ENCODE measurements at regions not wholly inside any gene's neighbourhood (a gene's known extent, or its start where the extent isn't known, plus 50 kb on each side); places are given as distances from the start of the nearest gene placed in this dataset.
A peak's percentile ranks its signal among the peaks of the same experiment; 100 is the strongest.
"Not testable (repeated sequence)": the region's sequence is repeated elsewhere in the genome, so short reads cannot be mapped to it uniquely, and the experiment has no call there.

- H3K27ac Mint-ChIP-seq (ENCODE audit: unreplicated experiment), result no peak overlapping the region
- H3K9me3 Mint-ChIP-seq, result no peaks in the 10 kb centered on the region
- peaks cover 29% of the 10 kb centered on the region for H3K4me1 Mint-ChIP-seq
- H3K36me3 Mint-ChIP-seq (ENCODE audit: low read depth), result no peaks in the 10 kb centered on the region
- peaks cover 71% of the 10 kb centered on the region for H3K27me3 Mint-ChIP-seq (ENCODE audit: low read depth)
- H3K4me3 Mint-ChIP-seq, result no peak overlapping the region
- DNase-seq (ENCODE audit: low read depth, low spot score), result peak; percentile 25
- no peak for TF ChIP-seq CTCF (conservative IDR thresholded peaks at IDR 0.05)
Observed at GRCh38 chr5:116778032-116778431, 203.4 kb upstream of the SEMA6A start.

- Mint-ChIP-seq H3K4me1 (peaks cover 39% of the 10 kb centered on the region), H3K27me3 (ENCODE audit: low read depth) (peaks cover 91% of the 10 kb centered on the region), H3K27ac (ENCODE audit: unreplicated experiment) (no peak overlapping the region), H3K36me3 (ENCODE audit: low read depth) (no peaks in the 10 kb centered on the region), H3K4me3 (no peak overlapping the region), H3K9me3 (no peaks in the 10 kb centered on the region)
- DNase-seq (ENCODE audit: low read depth, low spot score), result no peak
- no peak for TF ChIP-seq CTCF (conservative IDR thresholded peaks at IDR 0.05)
Observed at GRCh38 chr5:116773926-116774325, 199.3 kb upstream of the SEMA6A start.

GRCh38 chr5:116772806-116773205, 198.2 kb upstream of the SEMA6A start:
- Mint-ChIP-seq H3K4me3 (no peak overlapping the region), H3K36me3 (ENCODE audit: low read depth) (no peaks in the 10 kb centered on the region), H3K4me1 (peaks cover 32% of the 10 kb centered on the region), H3K27me3 (ENCODE audit: low read depth) (peaks cover 91% of the 10 kb centered on the region), H3K9me3 (no peaks in the 10 kb centered on the region), H3K27ac (ENCODE audit: unreplicated experiment) (no peak overlapping the region)
- DNase-seq (ENCODE audit: low read depth, low spot score), result no peak
- TF ChIP-seq CTCF (conservative IDR thresholded peaks at IDR 0.05), result no peak

- H3K4me1 Mint-ChIP-seq, result peaks cover 30% of the 10 kb centered on the region
- H3K4me3 Mint-ChIP-seq, result no peak overlapping the region
- DNase-seq (ENCODE audit: low read depth, low spot score), result no peak
- no peaks in the 10 kb centered on the region for H3K9me3 Mint-ChIP-seq
- H3K27me3 Mint-ChIP-seq (ENCODE audit: low read depth), result peaks cover 87% of the 10 kb centered on the region
- no peak for TF ChIP-seq CTCF (conservative IDR thresholded peaks at IDR 0.05)
- no peak overlapping the region for H3K27ac Mint-ChIP-seq (ENCODE audit: unreplicated experiment)
- H3K36me3 Mint-ChIP-seq (ENCODE audit: low read depth), result no peaks in the 10 kb centered on the region
Observed at GRCh38 chr5:116772152-116772501, 197.5 kb upstream of the SEMA6A start.

GRCh38 chr5:116771466-116772151, 197.0 kb upstream of the SEMA6A start:
- no peak overlapping the region for H3K27ac Mint-ChIP-seq (ENCODE audit: unreplicated experiment)
- TF ChIP-seq CTCF (conservative IDR thresholded peaks at IDR 0.05), result no peak
- no peaks in the 10 kb centered on the region for H3K9me3 Mint-ChIP-seq
- peaks cover 27% of the 10 kb centered on the region for H3K4me1 Mint-ChIP-seq
- H3K4me3 Mint-ChIP-seq, result no peak overlapping the region
- no peak for DNase-seq (ENCODE audit: low read depth, low spot score)
- H3K27me3 Mint-ChIP-seq (ENCODE audit: low read depth), result peaks cover 86% of the 10 kb centered on the region
- no peaks in the 10 kb centered on the region for H3K36me3 Mint-ChIP-seq (ENCODE audit: low read depth)

GRCh38 chr5:116769953-116770352, 195.3 kb upstream of the SEMA6A start:
- H3K36me3 Mint-ChIP-seq (ENCODE audit: low read depth); H3K9me3 Mint-ChIP-seq; DNase-seq (ENCODE audit: low read depth, low spot score); H3K27ac Mint-ChIP-seq (ENCODE audit: unreplicated experiment); H3K4me3 Mint-ChIP-seq: not testable (repeated sequence)
- H3K4me1 Mint-ChIP-seq, result peaks cover 31% of the 10 kb centered on the region
- peaks cover 87% of the 10 kb centered on the region for H3K27me3 Mint-ChIP-seq (ENCODE audit: low read depth)

Measured in neural crest cell (in vitro differentiated cells).